Posterior vena cava (tissue), 2 donors: ENCODE measurements at regions not wholly inside any gene's neighbourhood (a gene's known extent, or its start where the extent isn't known, plus 50 kb on each side); places are given as distances from the start of the nearest gene placed in this dataset.
"Not testable (repeated sequence)": the region's sequence is repeated elsewhere in the genome, so short reads cannot be mapped to it uniquely, and the experiment has no call there.

Source experiments
- DNase-seq: peaks from one replicate; pipeline ENCODE4 v3.0.0-alpha.2; 2020; ENCODE audit warnings: low spot score
- intact Hi-C, 2 donors: fragments of 100-400 bp; cut with DNase I; formaldehyde crosslinking; loops; one replicate each; pipeline versions ENCODE4 v1.14.1 to v1.14.2; 2022 to 2023
- donor health status: DM: yes; HTN: yes; CAD: no.
- donor health status: DM: yes; HTN: yes; CAD: no.

DNA sequence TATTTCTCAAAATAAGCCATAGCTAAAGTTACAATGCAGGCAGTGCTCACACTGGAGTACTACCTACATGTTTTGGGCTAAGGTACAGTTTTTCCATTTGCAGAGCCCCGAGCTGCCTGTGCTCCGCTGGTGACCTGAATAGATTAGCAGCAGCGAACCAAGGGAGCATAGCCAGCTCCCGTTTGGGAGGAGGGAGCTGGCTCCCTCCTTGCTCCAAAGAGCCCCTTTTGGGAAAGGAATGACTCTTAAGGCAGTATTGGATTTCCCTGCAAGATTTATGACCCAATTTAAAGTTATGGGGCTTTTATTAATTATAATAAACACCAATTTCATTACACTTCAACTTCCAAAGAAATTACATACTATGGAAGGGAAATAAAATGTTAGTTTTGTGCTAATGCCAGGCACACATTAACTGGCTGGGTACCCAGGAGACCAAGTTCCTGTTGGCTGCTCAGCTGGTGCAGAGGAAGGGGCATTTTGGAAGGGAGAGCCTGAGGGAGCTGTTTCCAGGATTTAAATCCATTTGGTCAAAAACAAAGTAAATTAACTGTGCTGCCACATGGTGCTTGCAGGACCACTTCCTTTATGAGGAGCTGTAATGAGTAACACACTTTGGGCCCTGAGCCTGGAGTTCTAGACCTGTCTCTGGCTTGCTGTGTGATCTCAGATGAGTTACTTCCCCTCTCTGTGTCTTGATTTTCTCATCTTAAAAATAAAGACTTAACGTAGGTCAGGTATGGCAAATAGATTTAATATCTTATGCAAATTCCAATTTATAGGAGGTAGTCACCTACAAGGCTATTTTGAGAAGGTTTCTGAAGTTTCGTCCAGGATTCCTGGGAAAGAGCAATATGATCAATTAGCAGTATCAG lies 362.1 kb upstream of the CCL2 start:
- intact Hi-C loops: no loop called here
- DNase-seq: no peak

DNA sequence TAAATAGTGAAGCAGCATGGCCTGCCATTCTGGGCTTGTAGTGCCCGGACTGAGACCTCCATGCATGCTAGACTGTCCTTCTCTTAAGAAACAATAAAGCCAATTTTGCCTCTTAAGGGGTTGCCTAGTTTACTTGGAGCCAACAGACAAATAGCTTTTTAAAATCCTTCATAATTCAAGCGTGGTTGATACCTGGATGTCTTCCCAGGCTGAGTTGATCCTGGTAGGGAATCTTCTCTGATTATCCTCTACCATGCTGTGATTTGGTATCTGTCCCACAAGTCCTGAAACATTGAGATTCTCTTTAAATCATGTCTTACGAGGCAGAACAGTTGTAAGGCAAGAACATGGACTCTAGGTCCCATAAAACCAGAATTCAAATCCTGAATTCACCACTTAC lies 359.6 kb upstream of the CCL2 start:
- DNase-seq: no peak
- intact Hi-C loops: no loop called here

DNA sequence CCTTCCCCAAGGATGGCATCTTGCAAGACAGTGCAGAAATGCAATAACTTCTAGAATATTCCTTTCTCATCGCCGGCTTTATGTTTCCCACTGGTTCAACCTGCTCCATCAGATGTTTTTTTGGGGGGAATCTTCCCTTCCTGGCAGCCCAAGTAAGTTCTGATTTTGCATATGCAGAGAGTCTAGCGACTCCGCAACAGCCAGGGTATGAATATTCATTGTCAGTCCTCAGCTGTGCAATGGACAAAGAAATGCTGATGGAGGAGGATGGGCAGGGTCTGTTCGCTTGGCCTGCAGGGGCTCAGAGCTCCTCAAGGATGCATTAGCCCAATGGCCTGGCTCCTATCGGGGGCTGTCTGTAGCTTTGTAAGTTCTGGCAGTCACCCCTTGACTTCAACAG lies 358.8 kb upstream of the CCL2 start:
- no peak for DNase-seq
- intact Hi-C loops: no loop called here

DNA sequence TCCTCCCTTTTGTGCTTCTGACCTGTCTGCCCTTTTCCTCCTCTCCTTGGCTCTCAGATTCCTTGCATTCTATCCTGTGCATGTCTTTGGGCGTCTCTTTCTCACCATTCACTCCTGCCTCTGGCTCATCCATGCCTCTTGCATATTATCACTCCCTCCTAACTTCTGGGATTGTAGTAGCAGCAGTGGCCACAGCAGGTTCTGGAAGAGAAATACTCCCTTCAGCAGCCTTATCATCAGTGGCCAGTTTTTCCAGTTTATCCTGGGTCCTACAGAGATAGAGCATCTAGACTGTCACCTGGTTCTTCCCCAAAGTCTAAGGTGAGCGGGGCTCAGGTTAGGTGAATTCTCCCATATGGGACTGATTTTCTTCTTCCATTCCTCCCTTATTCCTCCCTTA lies 354.0 kb upstream of the CCL2 start:
- no peak for DNase-seq
- intact Hi-C loops: no loop called here

DNA sequence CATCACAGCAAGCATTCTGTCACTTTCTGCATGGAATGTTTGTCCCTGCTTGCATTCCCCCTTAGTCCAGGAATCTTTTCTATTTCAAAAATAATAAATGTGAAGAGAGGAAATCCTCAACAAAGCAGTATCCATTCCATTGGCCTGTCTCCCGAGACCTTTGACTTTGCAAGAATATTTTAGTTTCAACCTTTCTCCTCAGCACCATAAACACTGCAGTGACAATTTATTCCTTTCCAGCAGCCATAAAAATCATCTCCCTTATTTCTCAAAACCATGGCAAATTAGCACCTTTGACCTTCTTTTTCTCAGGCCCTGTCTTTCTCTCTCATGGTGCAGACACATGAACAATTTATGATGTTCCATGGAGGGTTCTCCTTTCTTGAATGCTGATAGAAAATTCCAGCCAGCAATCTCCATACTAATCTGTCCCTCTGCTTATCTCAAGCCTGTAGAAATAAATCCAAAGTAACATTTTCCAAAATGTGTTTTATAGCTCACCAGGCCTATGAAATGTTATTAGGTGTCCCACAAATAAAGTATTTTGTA lies 352.1 kb upstream of the CCL2 start:
- no peak for DNase-seq
- intact Hi-C loops: no loop called here

DNA sequence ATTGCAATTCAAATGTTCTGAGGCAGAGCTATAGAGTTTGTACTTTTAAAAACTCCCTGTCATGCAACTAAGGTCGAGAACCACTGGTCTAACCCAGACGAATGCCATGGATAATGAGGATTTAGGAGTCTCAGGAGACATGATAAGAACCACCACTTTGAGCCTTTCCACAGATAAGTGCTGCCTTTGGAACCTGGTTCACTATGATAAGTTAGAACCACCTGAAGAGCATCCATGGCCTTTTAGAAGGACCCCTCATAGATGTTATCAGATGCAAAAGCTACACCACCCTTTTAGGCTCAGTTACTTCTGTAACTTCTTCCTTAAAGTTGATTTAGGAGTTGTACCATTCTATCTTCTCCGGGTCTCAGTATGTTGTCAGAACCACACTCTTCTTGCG lies 350.6 kb upstream of the CCL2 start:
- intact Hi-C loops: no loop called here
- DNase-seq: no peak

DNA sequence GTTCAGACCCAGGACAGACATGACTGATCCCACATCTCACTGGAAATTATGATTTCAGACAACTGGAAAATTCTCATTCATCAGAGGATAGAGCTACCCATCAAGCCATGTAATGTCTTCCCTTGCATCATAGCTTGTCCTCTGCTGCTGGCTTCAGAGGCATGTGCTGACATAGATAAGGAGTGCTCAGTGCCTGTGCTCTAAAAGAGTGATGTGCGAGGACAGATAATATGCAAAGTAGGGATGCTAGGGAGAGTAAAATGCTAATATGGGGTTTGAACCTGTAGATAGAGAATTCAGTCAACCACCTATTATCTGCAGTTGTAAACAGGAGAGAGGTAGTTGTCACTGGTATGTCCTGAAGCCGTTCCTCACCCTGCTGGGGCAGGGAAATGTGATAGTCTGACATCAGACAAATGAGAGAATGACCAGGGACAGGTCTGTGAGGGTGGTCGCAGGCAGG lies 349.7 kb upstream of the CCL2 start:
- intact Hi-C loops: no loop called here
- no peak for DNase-seq

DNA sequence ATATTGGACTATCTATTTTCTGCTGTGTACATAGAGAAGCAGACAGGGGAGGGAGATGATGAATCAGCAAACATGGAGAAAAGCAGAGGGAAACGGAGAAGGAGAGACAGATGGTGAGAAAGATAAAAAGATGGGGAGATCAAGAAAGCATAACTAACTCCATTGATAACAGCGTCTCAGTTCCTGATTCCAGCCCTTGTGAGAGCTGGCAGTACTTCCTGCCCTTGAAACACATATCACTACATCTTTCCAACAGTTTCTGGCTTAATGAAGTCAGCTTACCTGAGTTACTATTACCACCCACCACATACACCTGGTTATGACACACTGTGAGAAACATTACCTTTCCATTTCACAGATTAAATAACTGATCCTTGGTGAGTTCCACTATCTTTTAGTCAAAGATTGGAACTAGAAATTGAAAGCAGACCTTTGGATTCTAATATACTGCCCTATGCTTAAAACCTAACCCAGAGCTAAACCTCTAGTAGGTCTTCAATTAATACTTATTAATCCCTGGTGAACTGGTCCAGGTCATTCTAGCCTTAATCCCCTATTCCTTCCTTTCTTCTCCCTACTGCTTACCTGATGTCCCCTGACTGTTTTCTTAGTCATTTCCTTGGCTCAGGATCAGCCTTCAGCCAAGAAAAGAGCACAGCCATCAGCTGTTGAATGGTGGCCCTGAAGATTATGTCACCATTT lies 346.6 kb upstream of the CCL2 start:
- intact Hi-C loops: no loop called here
- DNase-seq: no peak

DNA sequence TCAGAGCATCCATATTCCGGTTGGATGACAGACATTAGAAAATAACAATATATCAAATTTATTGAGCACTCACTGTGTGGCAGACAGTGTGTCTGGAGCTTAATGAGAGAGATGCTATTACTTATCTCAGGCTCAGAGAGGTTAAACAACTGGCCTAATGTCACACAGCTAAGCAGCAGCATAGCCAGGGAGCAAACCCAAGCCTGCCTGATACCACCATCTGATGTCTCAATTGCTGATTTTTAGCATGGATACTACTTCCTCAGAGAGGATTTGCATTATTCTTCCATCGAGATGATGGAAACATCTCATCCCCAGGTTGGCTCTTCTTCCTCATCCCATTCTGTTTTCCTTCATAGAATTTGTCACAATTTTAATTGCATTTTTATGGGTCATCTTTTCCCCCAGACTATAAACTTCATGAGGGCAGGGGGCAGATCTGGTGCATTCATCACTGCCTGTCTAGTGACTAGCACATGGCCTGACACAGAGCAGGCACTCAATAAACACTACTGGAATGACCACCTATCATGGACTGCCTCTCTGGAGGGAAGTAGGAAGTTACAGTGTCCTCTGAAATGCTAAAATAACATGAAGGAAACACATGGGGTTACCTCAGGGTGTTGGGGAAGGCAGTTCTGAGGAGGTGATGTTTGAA lies 344.8 kb upstream of the CCL2 start:
- DNase-seq: no peak
- intact Hi-C loops: no loop called here

DNA sequence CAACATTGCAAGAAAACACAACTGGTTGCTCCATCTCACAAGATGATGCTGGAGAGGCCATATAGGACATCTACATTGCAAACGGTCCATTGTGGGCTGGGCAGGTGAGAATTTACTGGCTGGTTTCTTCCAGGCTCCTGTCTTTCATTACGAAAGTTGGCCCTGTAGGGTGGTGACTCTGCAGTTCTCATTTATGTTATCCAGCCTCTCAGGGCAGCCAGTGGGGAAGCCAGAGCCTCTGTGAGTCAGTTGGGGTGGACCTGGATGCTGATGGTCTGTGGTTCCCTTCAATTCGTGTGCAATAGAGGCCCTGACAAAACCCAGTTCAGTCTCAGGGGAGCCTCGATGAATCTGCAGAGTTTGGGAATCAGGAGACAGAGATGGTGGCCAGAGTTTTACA lies 341.0 kb upstream of the CCL2 start:
- intact Hi-C loops: no loop called here
- DNase-seq: no peak

DNA sequence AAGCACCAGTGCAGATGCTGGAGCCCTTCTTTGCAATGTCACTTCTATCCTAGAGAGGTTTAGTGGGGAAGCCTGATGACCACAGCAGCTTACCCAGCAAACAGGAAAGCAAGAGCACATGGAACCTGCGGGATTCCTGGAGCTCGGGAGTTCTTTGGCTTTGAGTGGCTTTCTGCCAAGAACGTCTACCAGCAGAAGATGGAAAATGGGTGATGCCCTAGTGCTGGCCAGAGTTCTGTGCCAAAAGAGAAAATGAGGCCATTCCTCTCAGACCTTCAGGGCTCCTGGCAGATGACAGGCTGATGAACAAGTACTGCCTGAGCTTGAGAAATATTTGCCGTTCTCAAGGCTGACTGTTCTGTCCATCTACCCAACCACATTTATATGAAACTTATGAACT lies 332.1 kb upstream of the CCL2 start:
- no peak for DNase-seq
- intact Hi-C loops: loop anchor here in 1 of 2 donors (10.0 kb wide), 1 partner anchor 92 kb away; no protein-coding TSS in a partner anchor

DNA sequence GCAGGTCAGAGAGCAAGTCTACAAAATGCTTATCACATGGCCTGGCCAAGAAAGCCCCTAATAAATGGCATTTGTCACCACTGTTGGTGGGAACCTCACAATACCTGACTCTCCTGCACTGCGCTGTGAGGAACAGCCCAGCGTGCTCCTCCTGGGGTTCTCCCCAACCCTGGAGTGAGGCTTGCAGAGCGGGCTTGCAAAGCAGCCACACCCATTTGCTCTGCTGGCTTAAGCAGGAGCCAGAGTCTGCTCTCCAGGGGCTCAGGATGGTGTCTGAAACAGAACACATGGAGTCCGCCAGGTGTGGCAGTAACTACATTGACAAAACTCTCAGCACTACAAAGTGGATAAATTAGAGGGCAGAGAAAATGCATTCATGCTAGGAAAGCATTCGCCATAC lies 331.0 kb upstream of the CCL2 start:
- DNase-seq: no peak
- intact Hi-C loops: loop anchor here in 1 of 2 donors (10.0 kb wide), 1 partner anchor 91 kb away; no protein-coding TSS in a partner anchor

DNA sequence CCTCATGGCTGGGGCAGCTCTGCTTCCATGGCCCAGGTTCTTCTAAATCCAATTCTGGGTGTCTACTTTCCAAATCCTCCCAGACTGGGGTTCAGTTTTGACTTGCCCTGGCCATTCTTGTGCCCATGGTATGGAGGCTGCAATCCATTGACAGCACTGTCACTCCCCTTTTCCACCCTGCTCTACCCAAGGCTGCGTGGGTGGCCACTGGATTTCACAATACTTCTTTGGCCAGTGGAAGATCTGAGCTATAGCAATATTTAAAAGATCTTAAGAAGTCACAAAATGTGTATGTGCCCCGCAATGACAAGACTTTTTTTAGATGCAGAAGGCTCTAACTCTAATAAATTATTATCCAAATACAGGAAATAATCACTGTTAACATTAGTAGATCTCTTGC lies 329.4 kb upstream of the CCL2 start:
- DNase-seq: no peak
- intact Hi-C loops: loop anchor here in 1 of 2 donors (10.0 kb wide), 1 partner anchor 89 kb away; no protein-coding TSS in a partner anchor

DNA sequence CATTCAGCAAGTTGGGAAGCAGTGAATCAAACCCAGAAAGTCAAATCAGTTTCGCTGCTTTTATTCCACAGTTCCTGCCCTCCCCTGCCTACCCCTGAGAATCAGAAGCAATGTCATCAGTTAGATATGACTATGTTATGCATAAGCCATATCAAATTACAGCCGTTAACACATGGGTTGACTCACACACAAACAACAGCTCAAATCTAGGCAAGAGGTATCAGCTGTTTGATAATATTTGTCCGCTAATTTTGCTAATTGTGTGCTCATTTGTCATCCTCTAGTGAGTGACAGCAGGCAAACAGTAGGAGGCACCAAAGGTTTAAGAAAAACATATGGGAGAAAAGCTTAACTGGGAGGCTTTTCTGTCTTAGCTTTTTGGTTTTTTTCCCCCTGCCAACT lies 327.4 kb upstream of the CCL2 start:
- DNase-seq: no peak
- intact Hi-C loops: loop anchor here in 1 of 2 donors (10.0 kb wide), 1 partner anchor 87 kb away; no protein-coding TSS in a partner anchor

DNA sequence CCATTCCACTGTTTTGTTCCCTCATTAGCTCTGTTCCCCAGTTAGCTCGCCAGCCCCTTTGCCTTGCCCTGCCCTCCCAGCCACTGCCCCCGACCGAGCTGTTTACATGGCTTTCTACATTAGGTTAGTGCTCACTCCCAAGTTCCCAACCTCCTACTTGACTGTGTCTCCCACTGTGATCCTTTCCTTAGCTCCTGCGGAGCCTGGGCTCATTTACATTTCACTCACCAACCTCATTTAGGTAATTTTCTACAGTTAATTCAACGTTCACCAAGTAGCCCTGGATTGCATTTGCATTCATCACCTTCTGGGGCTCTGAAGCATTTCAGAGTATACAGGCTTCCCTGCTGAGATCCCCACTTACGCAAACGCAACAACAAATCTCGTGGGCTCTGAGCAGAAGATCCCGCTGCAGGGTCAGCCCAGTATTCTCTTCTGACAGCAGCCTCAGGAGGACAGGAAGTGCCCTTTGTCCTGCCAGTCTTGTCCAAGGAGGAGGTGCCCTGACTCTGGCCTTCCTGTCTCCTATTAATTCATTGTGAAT lies 325.8 kb upstream of the CCL2 start:
- intact Hi-C loops: loop anchor here in 1 of 2 donors (10.0 kb wide), 1 partner anchor 86 kb away; no protein-coding TSS in a partner anchor
- no peak for DNase-seq

DNA sequence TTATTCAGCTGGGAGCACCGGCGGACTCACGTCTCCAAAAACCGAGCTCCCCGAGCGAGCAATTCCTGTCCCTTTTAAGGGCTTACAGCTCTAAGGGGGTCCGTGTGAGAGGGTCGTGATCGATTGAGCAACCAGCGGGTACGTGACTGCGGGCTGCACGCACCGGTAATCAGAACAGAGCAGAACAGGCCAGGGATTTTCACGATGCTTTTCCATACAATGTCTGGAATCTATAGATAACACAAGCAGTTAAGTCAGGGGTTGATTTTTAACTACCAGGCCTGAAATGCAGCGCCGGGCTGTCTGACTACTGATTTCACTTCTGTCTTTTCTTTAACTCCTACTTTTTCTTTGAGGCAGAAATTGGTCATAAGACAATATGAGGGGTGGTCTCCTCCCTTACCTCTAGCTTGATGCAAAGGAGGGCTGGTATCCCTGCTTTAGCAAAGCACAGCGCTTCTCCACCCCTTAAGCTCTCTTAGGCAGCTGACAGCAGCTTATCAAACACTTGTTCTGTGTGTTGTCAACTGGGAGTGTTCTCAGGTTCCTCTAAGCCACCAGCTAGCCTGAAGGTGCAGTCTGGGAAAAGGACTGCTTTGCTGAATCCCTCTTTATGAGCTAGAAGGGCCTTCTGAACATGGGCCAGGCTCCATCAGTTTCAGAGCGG lies 323.8 kb upstream of the CCL2 start:
- intact Hi-C loops, DNase-seq: not testable (repeated sequence)

DNA sequence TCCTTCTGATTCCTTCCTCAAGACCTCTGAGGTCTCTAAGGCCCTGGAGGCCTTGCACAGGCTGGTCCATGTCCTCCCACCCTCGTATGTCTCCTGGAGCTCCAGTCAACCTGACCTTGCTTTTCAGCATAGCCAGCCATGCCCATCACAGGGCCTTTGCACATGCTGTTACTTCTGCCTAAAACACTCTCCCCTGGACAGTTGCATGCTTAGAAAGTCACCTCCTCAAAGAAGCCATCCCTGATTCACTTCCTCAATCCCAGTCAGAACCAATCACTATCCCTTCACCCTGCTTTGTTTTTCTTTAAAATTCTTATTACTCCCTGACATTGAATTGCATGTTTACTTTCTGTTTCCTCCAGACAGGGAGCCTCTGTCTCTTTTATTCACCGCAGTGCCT lies 322.1 kb upstream of the CCL2 start:
- DNase-seq: no peak
- intact Hi-C loops: no loop called here

DNA sequence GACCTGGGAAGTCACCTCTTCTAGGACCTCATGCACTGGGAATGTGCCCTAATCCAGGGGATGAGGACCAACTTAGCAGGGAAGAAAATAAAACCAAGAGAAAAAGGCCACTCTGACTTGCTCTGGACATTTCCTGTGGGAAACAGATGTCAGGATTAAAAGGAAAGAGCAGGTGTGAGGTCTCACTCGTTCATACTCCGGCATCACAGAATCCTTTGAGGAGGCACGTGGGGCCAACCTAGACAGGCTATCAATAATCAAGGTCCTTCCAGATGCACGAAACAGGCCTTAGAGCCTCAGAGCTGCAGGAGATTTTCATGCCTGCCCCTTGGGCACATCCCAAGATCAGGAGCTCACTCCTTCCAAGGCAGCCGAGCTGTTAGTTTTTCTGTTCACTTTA lies 321.5 kb upstream of the CCL2 start:
- DNase-seq: no peak
- intact Hi-C loops: no loop called here

DNA sequence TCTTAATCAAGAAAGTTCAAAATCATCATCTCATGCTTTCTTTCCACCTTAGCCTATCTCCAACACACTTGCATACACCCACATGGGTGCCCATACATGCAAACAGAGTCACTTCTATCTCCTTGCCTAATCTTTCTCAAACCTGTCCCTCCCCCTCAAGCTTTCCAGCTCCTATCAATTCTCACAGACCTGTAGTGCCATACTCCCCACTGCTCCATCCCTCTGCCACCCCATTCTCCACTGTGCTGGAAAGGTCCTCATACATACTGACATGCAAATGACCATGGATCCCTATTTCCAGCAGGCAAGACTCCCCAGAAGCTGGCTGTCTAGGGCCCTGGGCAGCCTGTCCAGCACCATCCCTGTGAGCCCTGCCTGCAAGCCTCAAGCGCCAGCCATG lies 320.4 kb upstream of the CCL2 start:
- intact Hi-C loops: no loop called here
- DNase-seq: no peak
